Neural progenitor cell (in vitro differentiated cells): ENCODE measurements at regions not wholly inside any gene's neighbourhood (a gene's known extent, or its start where the extent isn't known, plus 50 kb on each side); places are given as distances from the start of the nearest gene placed in this dataset.

Source experiments
- EZH2 ChIP-seq: fragments of 200-600 bp; sonication (generic); IDR thresholded peaks from 2 replicates; pipeline ENCODE4 v1.6.1; 2017; ENCODE audit warnings: antibody characterized with exemption, mild to moderate bottlenecking, moderate library complexity
- EZH2phosphoT487 ChIP-seq: fragments of 200-600 bp; sonication (generic); IDR thresholded peaks from 2 replicates; pipeline ENCODE4 v1.6.1; 2017; ENCODE audit warnings: antibody characterized with exemption
- TF ChIP-seq, protein P1 (sequence below): fragments of 200-600 bp; sonication (generic); IDR thresholded peaks from 2 replicates; pipeline ENCODE4 v1.5.1; 2017; ENCODE audit warnings: antibody characterized with exemption, mild to moderate bottlenecking

GRCh38 chr6:144702781-144703180 is 417.6 kb downstream of the UTRN start:
- TF ChIP-seq, protein P1, sequence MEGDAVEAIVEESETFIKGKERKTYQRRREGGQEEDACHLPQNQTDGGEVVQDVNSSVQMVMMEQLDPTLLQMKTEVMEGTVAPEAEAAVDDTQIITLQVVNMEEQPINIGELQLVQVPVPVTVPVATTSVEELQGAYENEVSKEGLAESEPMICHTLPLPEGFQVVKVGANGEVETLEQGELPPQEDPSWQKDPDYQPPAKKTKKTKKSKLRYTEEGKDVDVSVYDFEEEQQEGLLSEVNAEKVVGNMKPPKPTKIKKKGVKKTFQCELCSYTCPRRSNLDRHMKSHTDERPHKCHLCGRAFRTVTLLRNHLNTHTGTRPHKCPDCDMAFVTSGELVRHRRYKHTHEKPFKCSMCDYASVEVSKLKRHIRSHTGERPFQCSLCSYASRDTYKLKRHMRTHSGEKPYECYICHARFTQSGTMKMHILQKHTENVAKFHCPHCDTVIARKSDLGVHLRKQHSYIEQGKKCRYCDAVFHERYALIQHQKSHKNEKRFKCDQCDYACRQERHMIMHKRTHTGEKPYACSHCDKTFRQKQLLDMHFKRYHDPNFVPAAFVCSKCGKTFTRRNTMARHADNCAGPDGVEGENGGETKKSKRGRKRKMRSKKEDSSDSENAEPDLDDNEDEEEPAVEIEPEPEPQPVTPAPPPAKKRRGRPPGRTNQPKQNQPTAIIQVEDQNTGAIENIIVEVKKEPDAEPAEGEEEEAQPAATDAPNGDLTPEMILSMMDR, result no peak
- TF ChIP-seq EZH2 (no peak), EZH2phosphoT487 (no peak)
